ENCODE measurements at regions not wholly inside any gene's neighbourhood (a gene's known extent, or its start where the extent isn't known, plus 50 kb on each side); places are given as distances from the start of the nearest gene placed in this dataset.
"Not testable (repeated sequence)": the region's sequence is repeated elsewhere in the genome, so short reads cannot be mapped to it uniquely, and the experiment has no call there.

DNA sequence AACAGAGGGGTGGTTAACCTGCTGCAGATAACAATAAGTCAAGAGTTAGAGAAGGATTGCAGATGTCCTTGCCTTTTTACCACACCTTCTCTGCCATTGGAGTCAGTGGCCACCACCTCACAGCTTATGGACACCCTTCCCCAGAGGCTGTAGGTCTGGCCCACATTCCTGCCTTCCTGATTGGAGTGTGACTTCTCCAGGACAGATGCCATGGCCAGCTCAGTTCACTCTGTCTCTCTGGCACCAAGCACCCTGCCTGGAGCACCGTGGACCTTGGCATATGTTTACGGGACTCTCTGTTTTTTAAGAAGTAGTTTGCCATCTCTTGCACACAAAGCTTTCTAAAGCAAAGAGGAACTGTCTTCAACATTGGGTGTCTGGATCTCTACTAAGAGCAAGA, 323.8 kb downstream of the BCL2L11 start:
- not testable (repeated sequence) for TF ChIP-seq EZH2 (IDR thresholded peaks at IDR 0.05; ENCODE audit: borderline replicate concordance, low read depth, low read length, severe bottlenecking); POLR2A (IDR thresholded peaks at IDR 0.05; ENCODE audit: low read depth, low read length); POLR2AphosphoS5 (IDR thresholded peaks at IDR 0.05; ENCODE audit: insufficient read depth, low read depth, low read length); MYC (IDR thresholded peaks at IDR 0.05; ENCODE audit: low read depth, low read length); FOS (IDR thresholded peaks at IDR 0.05; ENCODE audit: borderline replicate concordance, insufficient read depth, low read length); JUN (IDR thresholded peaks at IDR 0.05; ENCODE audit: borderline replicate concordance, insufficient read depth, insufficient read length, low read depth)
- TF ChIP-seq, protein P1, sequence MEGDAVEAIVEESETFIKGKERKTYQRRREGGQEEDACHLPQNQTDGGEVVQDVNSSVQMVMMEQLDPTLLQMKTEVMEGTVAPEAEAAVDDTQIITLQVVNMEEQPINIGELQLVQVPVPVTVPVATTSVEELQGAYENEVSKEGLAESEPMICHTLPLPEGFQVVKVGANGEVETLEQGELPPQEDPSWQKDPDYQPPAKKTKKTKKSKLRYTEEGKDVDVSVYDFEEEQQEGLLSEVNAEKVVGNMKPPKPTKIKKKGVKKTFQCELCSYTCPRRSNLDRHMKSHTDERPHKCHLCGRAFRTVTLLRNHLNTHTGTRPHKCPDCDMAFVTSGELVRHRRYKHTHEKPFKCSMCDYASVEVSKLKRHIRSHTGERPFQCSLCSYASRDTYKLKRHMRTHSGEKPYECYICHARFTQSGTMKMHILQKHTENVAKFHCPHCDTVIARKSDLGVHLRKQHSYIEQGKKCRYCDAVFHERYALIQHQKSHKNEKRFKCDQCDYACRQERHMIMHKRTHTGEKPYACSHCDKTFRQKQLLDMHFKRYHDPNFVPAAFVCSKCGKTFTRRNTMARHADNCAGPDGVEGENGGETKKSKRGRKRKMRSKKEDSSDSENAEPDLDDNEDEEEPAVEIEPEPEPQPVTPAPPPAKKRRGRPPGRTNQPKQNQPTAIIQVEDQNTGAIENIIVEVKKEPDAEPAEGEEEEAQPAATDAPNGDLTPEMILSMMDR (IDR thresholded peaks at IDR 0.05; ENCODE audit: extremely low read depth in 1 of 2, insufficient read depth in 1 of 2, low read depth in 1 of 2, low read length in 2 of 2): not testable (repeated sequence)
- TF ChIP-seq, protein P2, sequence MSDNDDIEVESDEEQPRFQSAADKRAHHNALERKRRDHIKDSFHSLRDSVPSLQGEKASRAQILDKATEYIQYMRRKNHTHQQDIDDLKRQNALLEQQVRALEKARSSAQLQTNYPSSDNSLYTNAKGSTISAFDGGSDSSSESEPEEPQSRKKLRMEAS (IDR thresholded peaks at IDR 0.05; ENCODE audit: insufficient read depth, insufficient read length): not testable (repeated sequence)
